Astrocyte of the cerebellum (primary cell): ENCODE measurements at regions not wholly inside any gene's neighbourhood (a gene's known extent, or its start where the extent isn't known, plus 50 kb on each side); places are given as distances from the start of the nearest gene placed in this dataset.

Experiments used
- DNase-seq: peaks from one replicate; pipeline ENCODE4 v3.0.0-alpha.2; 2011; ENCODE audit warnings: low read depth
- H3K4me3 ChIP-seq: 2 replicates; pipeline ENCODE4 v1.5.1; 2011; ENCODE audit warnings: mild to moderate bottlenecking, low read depth, low read length, moderate library complexity
- CTCF ChIP-seq: IDR thresholded peaks from 2 replicates; pipeline ENCODE4 v1.5.1; 2012; ENCODE audit warnings: low read length, low read depth, moderate library complexity, mild to moderate bottlenecking; ENCODE audit errors: missing control alignments
- in situ Hi-C: cut with HindIII; loops from 2 replicates; pipeline ENCODE4 v1.10.0; 2017; ENCODE audit warnings: low sequenced_read_pairs

DNA sequence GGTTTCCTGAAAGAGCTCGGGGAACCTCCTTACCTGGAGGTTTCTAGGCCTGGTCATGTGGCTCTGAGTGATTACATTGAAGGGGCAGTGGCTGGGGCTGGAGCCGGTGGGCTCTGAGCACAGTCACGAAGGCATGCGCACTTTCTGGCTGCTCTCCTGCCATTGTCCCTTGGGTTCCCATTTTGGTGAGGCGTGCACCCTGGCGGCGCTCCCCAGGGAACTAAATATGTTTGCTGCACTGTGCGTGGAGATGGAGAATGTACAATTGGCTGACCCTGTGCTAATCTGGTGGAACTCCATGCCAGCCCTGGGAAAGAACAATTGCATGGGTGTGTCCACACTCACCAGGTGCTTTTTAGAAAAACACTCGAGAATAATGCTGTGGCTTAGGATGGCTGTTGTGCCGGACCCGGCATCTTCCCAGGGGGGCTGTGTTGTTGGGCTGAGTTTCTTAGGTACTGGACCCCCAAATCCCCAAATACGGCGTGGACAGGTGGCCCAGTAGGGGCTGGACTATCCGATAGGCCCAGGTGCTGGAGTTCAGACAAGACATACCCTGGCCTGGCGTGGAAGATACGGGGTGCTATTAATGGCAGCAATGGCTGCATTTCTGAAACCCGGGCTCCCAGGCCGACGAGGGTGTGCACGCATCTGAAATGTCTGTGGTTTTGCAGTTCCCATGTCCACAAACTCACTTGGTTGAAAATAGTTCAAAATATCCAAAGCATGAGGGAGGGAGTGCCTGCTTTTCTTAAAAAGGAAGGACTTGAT, 230.5 kb downstream of the SEC14L1 start:
- in situ Hi-C loops = no loop called here
- no peak for TF ChIP-seq CTCF
- no peak for DNase-seq
- H3K4me3 ChIP-seq = no peak overlapping the region

- no peak for DNase-seq
- H3K4me3 ChIP-seq = peak overlapping the region; percentile 88
- in situ Hi-C loops = no loop called here
- no peak for TF ChIP-seq CTCF
Measured at GRCh38 chr17:77371888-77372443, 231.2 kb downstream of the SEC14L1 start.

- in situ Hi-C loops = no loop called here
- TF ChIP-seq CTCF = no peak
- DNase-seq = no peak
- H3K4me3 ChIP-seq = peak overlapping the region; percentile 88
Measured at GRCh38 chr17:77372444-77373298, 231.9 kb downstream of the SEC14L1 start.

GRCh38 chr17:77373299-77374169, 232.8 kb downstream of the SEC14L1 start:
- no peak for TF ChIP-seq CTCF
- peak overlapping the region; percentile 88 for H3K4me3 ChIP-seq
- no peak for DNase-seq
- in situ Hi-C loops = no loop called here

- DNase-seq = peak; percentile 73
- H3K4me3 ChIP-seq = peak overlapping the region; percentile 88
- in situ Hi-C loops = no loop called here
- TF ChIP-seq CTCF = peak; percentile 48
Measured at GRCh38 chr17:77374170-77374936, 233.6 kb downstream of the SEC14L1 start.
